ENCODE measurements at regions not wholly inside any gene's neighbourhood (a gene's known extent, or its start where the extent isn't known, plus 50 kb on each side); places are given as distances from the start of the nearest gene placed in this dataset.

- TF ChIP-seq EP300 (IDR thresholded peaks at IDR 0.05): no peak
- TF ChIP-seq POLR2A (IDR thresholded peaks at IDR 0.05): no peak
Observed at GRCh38 chrX:140943513-140943912, 58.9 kb upstream of the SPANXB1 start.

Measured in ovary (tissue), 1 donor.